ENCODE measurements at regions not wholly inside any gene's neighbourhood (a gene's known extent, or its start where the extent isn't known, plus 50 kb on each side); places are given as distances from the start of the nearest gene placed in this dataset.

DNA sequence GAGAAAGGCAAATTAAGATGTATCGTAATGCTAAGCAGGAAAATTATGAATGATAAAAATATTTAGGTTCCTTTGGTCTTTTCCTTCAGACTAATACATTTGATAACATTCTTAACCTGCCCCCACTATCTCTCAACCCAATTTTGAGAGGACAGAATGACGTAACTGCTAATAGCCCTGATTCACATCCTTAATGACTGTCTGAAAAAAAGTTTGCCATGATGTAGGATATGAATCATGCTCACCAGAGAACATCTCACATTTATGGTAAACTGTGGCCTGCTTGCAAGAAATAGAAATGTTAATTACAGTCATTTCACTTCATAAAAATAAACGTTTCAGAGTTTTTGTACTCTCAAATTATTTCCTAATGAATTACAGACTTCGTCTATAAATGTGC lies 128.0 kb upstream of the VEGFC start:
- peak in 1 of 2 donors; percentile 61 for DNase-seq (ENCODE audit: low read depth in 1 of 2, low spot score in 1 of 2)
- H3K4me1 ChIP-seq (ENCODE audit: low read depth) = no peaks in the 10 kb centered on the region
- no peak overlapping the region for H3K27ac ChIP-seq
- H3K9me3 ChIP-seq (ENCODE audit: low read depth) = no peaks in the 10 kb centered on the region
- H3K36me3 ChIP-seq = no peaks in the 10 kb centered on the region
- H3K27me3 ChIP-seq = no peaks in the 10 kb centered on the region
- TF ChIP-seq CTCF (IDR thresholded peaks at IDR 0.05; ENCODE audit: low read depth, low read length) = no peak
- H3K4me3 ChIP-seq = no peak overlapping the region

DNA sequence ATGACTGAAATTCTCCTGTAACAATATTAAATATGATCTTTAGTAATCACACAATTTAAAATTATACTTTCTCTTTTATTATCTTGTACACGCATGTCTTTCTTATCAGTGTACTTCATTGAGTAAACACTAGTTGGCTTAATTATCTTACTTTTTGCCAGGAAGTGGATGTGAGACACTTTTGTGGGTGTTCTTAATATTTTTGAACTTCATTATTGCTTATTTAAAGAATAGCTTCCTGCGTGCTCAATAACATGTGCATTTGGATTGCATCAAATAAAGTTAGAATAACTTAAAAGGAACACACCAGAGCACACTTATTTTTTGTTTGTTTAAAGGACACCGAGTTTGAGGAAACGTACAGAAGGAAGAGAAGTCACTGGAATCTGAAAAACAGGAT lies 128.5 kb upstream of the VEGFC start:
- H3K27me3 ChIP-seq = no peaks in the 10 kb centered on the region
- no peaks in the 10 kb centered on the region for H3K36me3 ChIP-seq
- TF ChIP-seq CTCF (IDR thresholded peaks at IDR 0.05; ENCODE audit: low read depth, low read length) = no peak
- no peak overlapping the region for H3K27ac ChIP-seq
- no peaks in the 10 kb centered on the region for H3K4me1 ChIP-seq (ENCODE audit: low read depth)
- DNase-seq (ENCODE audit: low read depth in 1 of 2, low spot score in 1 of 2) = peak in 1 of 2 donors; percentile 17
- H3K9me3 ChIP-seq (ENCODE audit: low read depth) = no peaks in the 10 kb centered on the region
- no peak overlapping the region for H3K4me3 ChIP-seq

DNA sequence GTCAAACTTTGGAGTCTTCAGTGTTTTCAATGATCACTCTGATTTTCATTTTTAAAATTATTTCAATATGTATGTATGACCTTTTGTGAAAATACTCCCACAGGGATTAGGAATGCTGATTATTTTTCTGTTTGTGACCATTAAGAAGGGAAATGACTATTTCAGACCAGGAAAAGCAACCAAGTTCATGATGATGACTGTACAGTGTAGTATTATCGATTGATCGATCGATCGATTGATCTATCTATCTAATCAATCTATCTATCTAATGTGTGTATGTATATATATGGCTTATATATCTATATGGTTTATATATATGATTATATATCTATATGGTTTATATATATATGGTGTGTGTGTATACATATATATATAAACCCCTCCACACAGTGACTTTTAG lies 131.5 kb upstream of the VEGFC start:
- no peak overlapping the region for H3K27ac ChIP-seq
- H3K27me3 ChIP-seq = no peaks in the 10 kb centered on the region
- H3K36me3 ChIP-seq = no peaks in the 10 kb centered on the region
- no peaks in the 10 kb centered on the region for H3K9me3 ChIP-seq (ENCODE audit: low read depth)
- no peak for TF ChIP-seq CTCF (IDR thresholded peaks at IDR 0.05; ENCODE audit: low read depth, low read length)
- no peak for DNase-seq (ENCODE audit: low read depth in 1 of 2, low spot score in 1 of 2)
- no peaks in the 10 kb centered on the region for H3K4me1 ChIP-seq (ENCODE audit: low read depth)
- H3K4me3 ChIP-seq = no peak overlapping the region

GRCh38 chr4:176925962-176926361 lies 133.2 kb upstream of the VEGFC start:
- no peaks in the 10 kb centered on the region for H3K9me3 ChIP-seq (ENCODE audit: low read depth)
- H3K36me3 ChIP-seq = no peaks in the 10 kb centered on the region
- no peaks in the 10 kb centered on the region for H3K27me3 ChIP-seq
- TF ChIP-seq CTCF (IDR thresholded peaks at IDR 0.05; ENCODE audit: low read depth, low read length) = no peak
- H3K27ac ChIP-seq = no peak overlapping the region
- no peak overlapping the region for H3K4me3 ChIP-seq
- no peak for DNase-seq (ENCODE audit: low read depth in 1 of 2, low spot score in 1 of 2)
- H3K4me1 ChIP-seq (ENCODE audit: low read depth) = no peaks in the 10 kb centered on the region

GRCh38 chr4:176927117-176927516 lies 134.4 kb upstream of the VEGFC start:
- no peak for DNase-seq (ENCODE audit: low read depth in 1 of 2, low spot score in 1 of 2)
- H3K4me1 ChIP-seq (ENCODE audit: low read depth) = no peaks in the 10 kb centered on the region
- no peaks in the 10 kb centered on the region for H3K9me3 ChIP-seq (ENCODE audit: low read depth)
- no peaks in the 10 kb centered on the region for H3K36me3 ChIP-seq
- H3K27me3 ChIP-seq = no peaks in the 10 kb centered on the region
- no peak for TF ChIP-seq CTCF (IDR thresholded peaks at IDR 0.05; ENCODE audit: low read depth, low read length)
- H3K4me3 ChIP-seq = no peak overlapping the region
- H3K27ac ChIP-seq = no peak overlapping the region

- Histone ChIP-seq H3K9me3 (ENCODE audit: low read depth) (no peaks in the 10 kb centered on the region), H3K27me3 (no peaks in the 10 kb centered on the region), H3K36me3 (no peaks in the 10 kb centered on the region), H3K27ac (no peak overlapping the region), H3K4me3 (no peak overlapping the region), H3K4me1 (ENCODE audit: low read depth) (no peaks in the 10 kb centered on the region)
- TF ChIP-seq CTCF (IDR thresholded peaks at IDR 0.05; ENCODE audit: low read depth, low read length) = no peak
- peak in 1 of 2 donors; percentile 79 for DNase-seq (ENCODE audit: low read depth in 1 of 2, low spot score in 1 of 2)
These were observed 134.9 kb upstream of the VEGFC start for GRCh38 chr4:176927664-176928063.
